Skeletal muscle tissue (tissue), 3 donors: ENCODE measurements at regions not wholly inside any gene's neighbourhood (a gene's known extent, or its start where the extent isn't known, plus 50 kb on each side); places are given as distances from the start of the nearest gene placed in this dataset.
"Not testable (repeated sequence)": the region's sequence is repeated elsewhere in the genome, so short reads cannot be mapped to it uniquely, and the experiment has no call there.

Experiments
- H3K27ac ChIP-seq: one replicate; pipeline ENCODE4 v1.7.0; 2013; ENCODE audit warnings: mild to moderate bottlenecking, low read depth, low read length, inconsistent platforms
- H3K27me3 ChIP-seq, 3 donors: one replicate each; pipeline ENCODE4 v1.7.0; 2013; ENCODE audit warnings: low read length in 3 of 3; ENCODE audit not compliant: control insufficient read depth in 3 of 3, insufficient read depth in 3 of 3
- H3K36me3 ChIP-seq, 3 donors: one replicate each; pipeline ENCODE4 v1.7.0; 2013; ENCODE audit warnings: low read length in 3 of 3; ENCODE audit not compliant: control insufficient read depth in 3 of 3, insufficient read depth in 3 of 3
- H3K4me1 ChIP-seq, 3 donors: one replicate each; pipeline ENCODE4 v1.7.0; 2013; ENCODE audit warnings: low read length in 3 of 3, mild to moderate bottlenecking in 3 of 3; ENCODE audit not compliant: control insufficient read depth in 3 of 3, insufficient read depth in 3 of 3
- H3K4me3 ChIP-seq, 3 donors: one replicate each; pipeline ENCODE4 v1.7.0; 2013; ENCODE audit warnings: low read length in 3 of 3
- H3K9ac ChIP-seq, 3 donors: one replicate each; pipeline ENCODE4 v1.7.0; 2013; ENCODE audit warnings: low read length in 3 of 3, mild to moderate bottlenecking in 3 of 3, moderate library complexity in 2 of 3, low read depth in 1 of 3
- H3K9me3 ChIP-seq, 3 donors: one replicate each; pipeline ENCODE4 v1.7.0; 2013; ENCODE audit warnings: low read length in 3 of 3; ENCODE audit not compliant: control insufficient read depth in 3 of 3
- donor health status: Osteomylitis.

DNA sequence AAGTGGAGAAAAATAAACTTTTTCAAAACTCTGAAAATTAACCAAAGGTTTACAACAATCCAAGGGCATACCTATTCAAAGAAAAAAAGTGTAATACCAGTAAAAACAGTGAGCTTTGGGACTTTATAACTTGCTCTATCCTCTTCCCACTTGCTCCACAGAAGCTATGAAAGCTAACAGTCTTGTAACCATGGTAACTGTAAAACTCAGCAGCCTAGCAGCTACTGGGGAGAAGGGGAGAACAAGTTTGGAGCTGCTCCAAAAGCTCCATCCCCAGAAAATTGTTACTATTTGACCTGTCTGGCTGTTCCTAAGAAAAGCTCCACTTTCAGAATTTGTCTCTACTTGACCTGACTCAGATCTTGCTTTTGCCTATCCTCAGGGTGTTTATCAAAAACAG, 191.5 kb downstream of the OTUD1 start:
- H3K9me3 ChIP-seq, result peaks cover 0 to 5% (median 0%) of the 10 kb centered on the region in 3 donors
- no peaks in the 10 kb centered on the region for H3K4me1 ChIP-seq
- no peak overlapping the region for H3K9ac ChIP-seq
- no peak overlapping the region for H3K4me3 ChIP-seq
- no peak overlapping the region for H3K27ac ChIP-seq
- H3K36me3 ChIP-seq, result no peaks in the 10 kb centered on the region
- no peaks in the 10 kb centered on the region for H3K27me3 ChIP-seq

DNA sequence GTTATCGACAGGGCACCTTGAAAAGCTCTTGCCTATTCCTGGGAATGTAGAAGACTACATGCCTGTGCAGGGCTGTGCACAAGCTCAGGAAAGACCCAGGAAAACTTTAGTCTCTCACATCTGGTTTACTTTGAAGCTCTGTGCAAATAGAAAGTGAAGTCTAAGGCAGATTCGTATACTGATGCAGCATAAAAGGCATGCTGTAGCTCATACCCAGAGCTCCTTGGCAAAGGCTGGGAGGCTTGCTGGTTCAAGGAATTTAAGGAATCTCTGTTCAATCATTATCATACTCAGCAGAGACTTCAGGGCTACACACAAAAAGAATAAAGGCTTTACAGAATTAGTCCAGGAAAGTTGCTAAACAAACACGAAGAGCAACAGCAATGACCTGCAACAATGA, 192.0 kb downstream of the OTUD1 start:
- Histone ChIP-seq H3K36me3 (no peaks in the 10 kb centered on the region), H3K9ac (no peak overlapping the region), H3K4me3 (no peak overlapping the region), H3K27ac (no peak overlapping the region), H3K4me1 (no peaks in the 10 kb centered on the region), H3K27me3 (no peaks in the 10 kb centered on the region), H3K9me3 (peaks cover 0 to 5% (median 0%) of the 10 kb centered on the region in 3 donors)

GRCh38 chr10:23643111-23643780, 204.4 kb downstream of the OTUD1 start:
- Histone ChIP-seq H3K4me1 (no peaks in the 10 kb centered on the region), H3K27ac (no peak overlapping the region), H3K27me3 (no peaks in the 10 kb centered on the region), H3K4me3 (no peak overlapping the region), H3K36me3 (no peaks in the 10 kb centered on the region), H3K9me3 (no peaks in the 10 kb centered on the region), H3K9ac (no peak overlapping the region)

GRCh38 chr10:23648618-23649017, 209.7 kb downstream of the OTUD1 start:
- no peaks in the 10 kb centered on the region for H3K9me3 ChIP-seq
- no peak overlapping the region for H3K9ac ChIP-seq
- peaks cover 0 to 3% (median 0%) of the 10 kb centered on the region in 3 donors for H3K27me3 ChIP-seq
- no peak overlapping the region for H3K27ac ChIP-seq
- no peak overlapping the region for H3K4me3 ChIP-seq
- H3K36me3 ChIP-seq, result no peaks in the 10 kb centered on the region
- H3K4me1 ChIP-seq, result no peaks in the 10 kb centered on the region

- Histone ChIP-seq H3K27me3 (no peaks in the 10 kb centered on the region), H3K27ac (no peak overlapping the region), H3K4me1 (no peaks in the 10 kb centered on the region), H3K4me3 (no peak overlapping the region), H3K9ac (no peak overlapping the region), H3K36me3 (no peaks in the 10 kb centered on the region), H3K9me3 (no peaks in the 10 kb centered on the region)
Measured at GRCh38 chr10:23656735-23657134, 217.9 kb downstream of the OTUD1 start.

DNA sequence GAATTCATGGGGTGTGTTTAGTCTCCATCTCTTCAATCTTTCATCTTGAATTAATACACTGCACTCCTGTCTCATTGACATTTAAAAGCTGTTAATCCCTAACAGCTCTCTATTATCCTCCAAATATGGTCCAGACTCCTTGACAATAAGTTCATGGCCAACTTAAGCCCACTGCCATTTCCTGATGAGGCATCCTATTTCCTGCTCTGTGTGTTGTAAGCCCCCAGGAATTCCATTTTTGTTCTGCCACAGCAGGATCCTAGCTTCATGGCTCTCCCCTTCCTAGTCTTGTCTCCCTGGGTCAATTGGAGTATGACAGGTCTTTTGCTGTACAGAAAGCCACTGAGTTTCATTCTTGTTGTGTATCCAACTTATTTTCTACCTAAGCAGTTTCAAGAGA, 218.8 kb downstream of the OTUD1 start:
- no peak overlapping the region for H3K27ac ChIP-seq

GRCh38 chr10:23671866-23672265, 233.0 kb downstream of the OTUD1 start:
- not testable (repeated sequence) for H3K9ac ChIP-seq, H3K4me1 ChIP-seq, H3K4me3 ChIP-seq, H3K9me3 ChIP-seq, H3K27ac ChIP-seq, H3K36me3 ChIP-seq, H3K27me3 ChIP-seq

More for the DNA sequence above, 218.8 kb downstream of the OTUD1 start:
- Histone ChIP-seq H3K9me3 (no peaks in the 10 kb centered on the region), H3K4me1 (no peaks in the 10 kb centered on the region), H3K27me3 (no peaks in the 10 kb centered on the region), H3K4me3 (no peak overlapping the region), H3K36me3 (no peaks in the 10 kb centered on the region), H3K9ac (no peak overlapping the region)

DNA sequence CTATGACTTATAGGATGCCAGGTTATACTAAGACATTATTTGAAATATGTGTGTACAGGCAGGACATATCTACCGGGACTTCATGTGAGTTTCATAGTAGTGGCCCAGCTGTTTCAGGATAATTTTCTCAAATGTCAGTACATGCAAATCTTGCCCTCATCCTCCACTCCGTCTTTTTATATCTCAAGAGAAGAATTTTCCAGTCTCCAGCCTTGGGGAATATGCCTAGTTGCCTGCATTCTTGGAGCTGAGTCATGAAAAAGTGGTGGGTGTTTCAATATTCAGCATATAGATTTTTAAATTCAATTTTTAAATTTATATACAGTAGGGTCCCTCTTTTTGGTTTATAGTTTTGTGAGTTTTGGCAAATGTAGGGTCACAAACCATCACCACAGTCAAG, 236.7 kb downstream of the OTUD1 start:
- H3K36me3 ChIP-seq, result no peaks in the 10 kb centered on the region
- no peak overlapping the region for H3K9ac ChIP-seq
- H3K27ac ChIP-seq, result no peak overlapping the region
- no peaks in the 10 kb centered on the region for H3K4me1 ChIP-seq
- H3K4me3 ChIP-seq, result no peak overlapping the region
- H3K9me3 ChIP-seq, result peaks cover 0 to 3% (median 0%) of the 10 kb centered on the region in 3 donors
- H3K27me3 ChIP-seq, result no peaks in the 10 kb centered on the region

DNA sequence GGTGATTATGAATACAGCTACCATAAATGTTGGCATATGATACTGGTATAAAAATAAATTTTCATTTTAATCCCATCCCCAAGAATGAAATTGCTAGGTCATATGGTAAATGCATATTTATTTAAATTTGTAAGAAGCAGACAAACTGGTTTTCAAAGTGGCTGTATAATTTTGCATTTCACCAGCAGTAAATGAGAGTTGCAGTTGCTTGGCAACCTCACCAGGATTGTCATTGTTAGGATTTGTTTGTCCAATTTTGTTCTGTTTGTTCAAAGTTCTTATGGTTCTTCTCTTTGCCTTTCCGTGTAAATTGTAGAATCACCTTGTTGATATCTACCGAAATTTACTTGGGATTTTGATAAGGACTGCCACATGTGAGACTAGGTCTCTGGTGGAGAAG, 237.4 kb downstream of the OTUD1 start:
- peaks cover 0 to 3% (median 0%) of the 10 kb centered on the region in 3 donors for H3K9me3 ChIP-seq
- no peak overlapping the region for H3K27ac ChIP-seq
- no peak overlapping the region for H3K9ac ChIP-seq
- no peak overlapping the region for H3K4me3 ChIP-seq
- H3K4me1 ChIP-seq, result no peaks in the 10 kb centered on the region
- no peaks in the 10 kb centered on the region for H3K36me3 ChIP-seq
- no peaks in the 10 kb centered on the region for H3K27me3 ChIP-seq

GRCh38 chr10:23686722-23687121, 247.8 kb downstream of the OTUD1 start:
- no peaks in the 10 kb centered on the region for H3K4me1 ChIP-seq
- no peak overlapping the region for H3K4me3 ChIP-seq
- H3K27ac ChIP-seq, result no peak overlapping the region
- H3K27me3 ChIP-seq, result peaks cover 0 to 13% (median 1%) of the 10 kb centered on the region in 3 donors
- H3K9ac ChIP-seq, result no peak overlapping the region
- no peaks in the 10 kb centered on the region for H3K36me3 ChIP-seq
- no peaks in the 10 kb centered on the region for H3K9me3 ChIP-seq
